Hypothalamus (tissue), 51 donors: ENCODE measurements at regions not wholly inside any gene's neighbourhood (a gene's known extent, or its start where the extent isn't known, plus 50 kb on each side); places are given as distances from the start of the nearest gene placed in this dataset.

Experiments used
- DNase-seq, 51 donors: peaks; one replicate each; lab custom pipeline; 2025; lab: John Stamatoyannopoulos, UW

DNA sequence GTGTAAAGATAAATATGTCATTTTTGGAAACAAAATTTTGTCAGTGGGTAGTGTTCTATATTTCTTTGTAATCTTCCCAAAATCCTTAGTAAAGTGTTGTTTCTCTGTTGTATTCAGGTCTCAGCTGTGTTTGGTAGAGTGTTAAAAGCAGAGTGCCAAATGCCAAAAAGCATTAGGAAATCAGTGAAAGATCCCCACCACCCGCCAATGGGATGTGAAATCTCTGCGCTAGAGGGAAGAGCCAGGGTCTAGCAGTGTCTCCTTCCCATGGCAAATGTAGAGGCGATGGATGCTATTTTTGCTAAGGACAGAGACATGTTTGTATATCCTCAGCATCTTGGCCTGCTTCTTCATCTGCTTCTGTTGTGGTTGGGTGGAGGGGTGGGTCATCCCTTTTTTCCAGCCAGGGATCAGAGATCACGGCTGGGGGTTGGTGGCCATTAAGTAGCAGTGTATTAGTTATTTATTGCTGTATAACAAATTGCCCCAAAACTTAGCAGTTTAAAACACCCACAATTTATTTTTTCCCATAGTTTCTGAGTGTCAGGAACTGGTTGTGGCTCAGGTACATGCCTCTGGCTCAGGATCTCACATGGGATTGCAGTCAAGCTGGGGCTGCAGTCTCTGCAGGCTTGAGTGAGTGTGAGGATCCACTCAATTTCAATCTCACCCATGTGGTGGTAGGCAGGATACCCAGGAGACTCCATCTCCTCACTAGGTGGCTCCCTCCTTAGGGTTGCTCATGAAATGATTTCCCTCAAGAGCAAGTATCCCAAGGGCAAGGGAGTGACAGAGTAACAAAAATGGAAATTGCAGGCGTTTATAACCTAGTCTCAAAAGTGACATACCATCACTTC, 211.9 kb downstream of the MYCN start:
- no peak for DNase-seq

DNA sequence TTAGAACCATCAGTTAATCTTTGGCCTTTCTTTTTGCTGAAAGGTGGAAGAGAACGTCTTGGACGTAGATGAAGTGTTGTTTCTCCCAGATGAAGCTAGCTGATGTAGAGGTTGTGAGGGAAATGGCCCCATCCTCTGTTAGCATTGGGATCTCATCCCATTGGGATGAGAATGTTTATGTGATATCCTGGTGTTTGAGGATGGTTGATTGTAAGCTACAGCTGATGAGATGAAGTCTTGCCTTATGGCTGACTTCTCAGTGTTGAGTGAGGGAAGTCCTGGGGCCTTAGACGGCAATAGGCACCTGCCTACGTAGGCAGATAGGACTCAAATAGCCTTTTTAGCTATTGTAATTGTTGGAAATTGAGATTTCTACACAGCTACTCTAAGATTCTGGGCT, 211.3 kb downstream of the MYCN start:
- no peak for DNase-seq

DNA sequence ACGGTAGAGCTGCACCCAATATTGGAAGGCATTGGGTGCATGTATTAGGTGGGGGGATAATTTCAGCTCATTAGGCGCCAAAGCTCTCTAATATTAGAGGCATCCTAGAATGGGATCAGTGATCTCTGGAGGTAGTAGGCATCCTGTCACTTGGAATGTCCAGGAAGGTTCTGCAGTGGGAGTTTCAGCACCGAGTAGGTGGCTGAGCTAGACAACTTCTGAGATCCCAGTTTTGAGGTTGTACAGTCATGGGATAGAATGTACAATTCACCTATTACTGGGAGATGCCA, 210.9 kb downstream of the MYCN start:
- DNase-seq, result no peak

DNA sequence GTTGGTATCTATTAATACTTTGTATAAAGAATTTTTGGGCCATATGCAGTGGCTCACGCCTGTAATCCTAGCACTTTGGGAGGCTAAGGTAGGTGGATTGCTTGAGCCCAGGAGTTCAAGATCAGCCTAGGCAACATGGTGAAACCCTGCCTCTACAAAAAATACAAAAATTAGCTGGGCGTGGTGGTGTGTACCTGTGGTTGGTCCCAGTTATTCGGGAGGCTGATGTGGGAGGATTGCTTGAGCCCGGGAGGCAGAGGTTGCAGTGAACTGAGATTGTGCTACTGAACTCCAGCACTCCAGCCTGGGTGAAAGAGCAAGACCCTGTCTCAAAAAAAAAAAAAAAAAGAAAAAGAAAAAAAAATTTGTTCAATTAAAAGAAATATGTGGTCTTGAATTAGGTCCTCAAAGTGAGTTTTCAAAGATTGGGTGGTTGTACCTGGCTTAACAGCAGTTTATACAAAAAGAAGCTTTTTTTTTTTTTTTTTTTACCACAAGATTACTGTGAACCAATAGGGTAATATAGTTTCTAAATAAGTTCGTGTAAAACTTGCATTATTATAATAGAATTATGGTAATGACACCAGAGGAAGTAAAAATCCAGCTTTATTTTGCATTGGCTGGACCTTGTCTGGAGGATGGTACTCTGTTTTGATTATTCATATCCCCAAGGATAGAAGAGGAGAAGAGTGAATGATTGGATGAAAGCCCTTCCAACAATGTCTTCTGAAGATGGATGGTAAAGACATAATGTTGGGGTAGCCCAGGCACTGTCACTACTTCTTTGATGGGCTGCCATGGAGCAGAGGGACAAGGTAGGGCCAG, 210.3 kb downstream of the MYCN start:
- DNase-seq, result no peak

DNA sequence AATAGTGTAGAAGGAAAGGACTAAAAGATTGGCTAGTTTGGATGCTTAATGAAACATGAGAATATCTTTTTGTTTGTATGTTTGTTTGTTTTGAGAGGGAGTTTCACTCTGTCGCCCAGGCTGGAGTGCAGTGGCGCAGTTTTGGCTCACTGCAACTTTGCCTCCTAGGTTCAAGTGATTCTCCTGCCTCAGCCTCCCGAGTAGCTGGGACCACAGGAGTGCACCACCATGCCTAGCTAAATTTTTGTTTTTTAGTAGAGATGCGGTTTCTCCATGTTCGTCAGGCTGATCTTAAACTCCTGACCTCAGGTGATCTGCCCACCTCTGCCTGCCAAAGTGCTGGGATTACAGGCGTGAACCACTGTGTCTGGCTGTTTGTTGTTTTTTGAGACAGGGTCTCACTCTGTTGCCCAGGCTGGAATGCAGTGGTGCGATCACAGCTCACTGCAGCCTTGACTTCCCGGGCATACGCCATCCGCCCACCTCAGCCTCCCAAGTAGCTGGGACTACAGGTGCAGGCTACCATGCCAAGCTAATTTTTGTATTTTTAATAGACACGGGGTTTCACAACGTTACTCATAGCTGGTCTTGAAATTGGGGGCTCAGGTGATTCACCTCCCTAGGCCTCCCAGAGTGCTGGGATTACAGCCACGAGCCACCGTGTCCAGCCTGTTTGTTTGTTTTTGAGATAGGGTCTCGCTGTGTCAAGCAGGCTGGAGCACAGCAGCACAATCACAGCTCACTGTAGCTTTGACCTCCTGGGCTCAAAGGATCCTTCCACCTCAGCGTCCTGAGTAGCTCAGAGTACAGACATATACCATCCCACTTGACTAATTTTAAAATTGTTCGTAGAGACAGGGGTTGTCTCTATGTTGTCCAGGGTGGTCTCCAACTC, 209.2 kb downstream of the MYCN start:
- DNase-seq, result no peak

DNA sequence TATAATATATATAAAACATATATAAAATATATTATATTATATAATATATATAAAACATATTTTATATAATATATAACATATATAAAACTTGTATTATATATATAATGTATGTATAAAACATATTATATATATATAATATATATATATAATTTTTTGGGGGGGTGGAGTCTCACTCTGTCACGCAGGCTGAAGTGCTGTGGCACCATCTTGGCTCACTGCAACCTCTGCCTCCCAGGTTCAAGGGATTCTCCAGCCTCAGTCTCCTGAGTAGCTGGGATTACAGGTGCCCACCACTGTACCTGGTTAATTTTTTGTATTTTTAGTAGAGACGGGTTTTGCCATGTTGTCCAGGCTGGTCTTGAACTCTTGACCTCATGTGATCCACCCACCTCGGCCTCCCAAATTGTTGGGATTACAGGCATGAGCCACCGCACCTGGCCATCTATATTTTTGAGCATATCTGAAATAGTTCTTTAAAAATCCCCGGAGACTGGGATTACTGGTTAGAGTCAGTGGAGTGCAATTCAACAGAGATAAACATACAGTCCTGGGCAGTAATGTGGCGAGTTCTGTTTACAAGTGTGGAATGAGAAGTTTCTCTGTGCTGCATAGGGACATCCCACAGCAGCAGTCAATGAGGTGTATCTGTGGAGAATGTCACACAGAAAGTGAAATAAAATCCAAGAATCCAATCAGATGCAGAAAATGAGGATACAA, 208.4 kb downstream of the MYCN start:
- DNase-seq, result no peak

DNA sequence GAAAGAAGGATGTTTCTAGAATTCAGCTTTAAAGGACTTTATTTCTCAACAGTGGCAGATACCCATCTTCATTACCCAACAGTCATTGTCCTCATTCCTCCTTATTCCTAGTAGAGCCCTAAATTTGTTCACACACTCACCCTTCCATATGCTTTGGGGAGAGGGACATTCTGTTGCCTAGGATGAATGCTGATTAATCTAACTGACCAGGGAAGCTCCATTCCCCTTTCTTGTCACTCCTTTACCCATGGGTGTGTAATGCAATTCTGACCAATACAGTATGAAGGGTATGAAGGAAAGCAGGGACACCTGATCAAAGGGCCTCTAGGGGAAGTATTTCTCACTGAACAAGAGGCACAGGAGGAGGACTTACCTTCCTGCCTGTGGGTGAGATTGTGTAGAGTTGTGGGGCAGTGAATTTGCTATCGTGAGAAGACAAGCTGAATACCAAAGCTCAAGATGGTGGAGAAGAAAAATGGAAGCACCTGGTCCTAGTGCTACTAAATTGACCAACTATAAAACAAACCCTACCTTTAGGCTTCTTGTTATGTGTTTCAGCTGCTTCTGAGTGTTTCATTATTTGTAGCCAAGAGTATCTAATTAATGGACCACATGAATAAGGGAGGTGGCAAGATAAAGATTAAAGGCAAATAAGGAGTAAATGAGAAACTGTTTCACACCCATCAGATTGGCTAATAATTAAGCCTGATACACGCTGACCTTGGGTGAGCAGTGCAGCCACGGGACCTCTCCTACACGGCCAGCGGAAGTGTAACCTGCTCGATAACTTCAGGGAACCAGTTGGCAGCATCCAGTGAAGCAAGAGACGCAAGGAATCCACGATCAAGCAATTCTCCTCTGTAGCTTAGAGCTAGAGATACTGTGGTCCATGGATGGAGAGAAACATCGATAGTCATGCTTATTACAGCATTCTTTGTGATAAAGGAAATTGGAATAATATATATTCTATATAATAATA, 202.3 kb downstream of the MYCN start:
- DNase-seq, result no peak

DNA sequence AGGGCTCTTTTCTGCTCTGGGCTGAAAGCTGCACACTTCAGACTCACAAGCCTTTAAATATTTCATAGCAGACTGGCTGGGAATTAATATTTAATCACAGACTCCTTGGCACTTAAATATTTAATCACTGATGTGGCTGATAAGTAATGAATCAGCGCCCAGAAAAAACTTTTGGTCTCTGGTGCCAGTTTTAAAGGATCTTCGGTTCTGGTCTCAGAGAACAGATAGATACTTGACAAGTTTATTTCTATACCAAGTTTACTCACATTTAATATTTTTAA, 201.2 kb downstream of the MYCN start:
- no peak for DNase-seq

DNA sequence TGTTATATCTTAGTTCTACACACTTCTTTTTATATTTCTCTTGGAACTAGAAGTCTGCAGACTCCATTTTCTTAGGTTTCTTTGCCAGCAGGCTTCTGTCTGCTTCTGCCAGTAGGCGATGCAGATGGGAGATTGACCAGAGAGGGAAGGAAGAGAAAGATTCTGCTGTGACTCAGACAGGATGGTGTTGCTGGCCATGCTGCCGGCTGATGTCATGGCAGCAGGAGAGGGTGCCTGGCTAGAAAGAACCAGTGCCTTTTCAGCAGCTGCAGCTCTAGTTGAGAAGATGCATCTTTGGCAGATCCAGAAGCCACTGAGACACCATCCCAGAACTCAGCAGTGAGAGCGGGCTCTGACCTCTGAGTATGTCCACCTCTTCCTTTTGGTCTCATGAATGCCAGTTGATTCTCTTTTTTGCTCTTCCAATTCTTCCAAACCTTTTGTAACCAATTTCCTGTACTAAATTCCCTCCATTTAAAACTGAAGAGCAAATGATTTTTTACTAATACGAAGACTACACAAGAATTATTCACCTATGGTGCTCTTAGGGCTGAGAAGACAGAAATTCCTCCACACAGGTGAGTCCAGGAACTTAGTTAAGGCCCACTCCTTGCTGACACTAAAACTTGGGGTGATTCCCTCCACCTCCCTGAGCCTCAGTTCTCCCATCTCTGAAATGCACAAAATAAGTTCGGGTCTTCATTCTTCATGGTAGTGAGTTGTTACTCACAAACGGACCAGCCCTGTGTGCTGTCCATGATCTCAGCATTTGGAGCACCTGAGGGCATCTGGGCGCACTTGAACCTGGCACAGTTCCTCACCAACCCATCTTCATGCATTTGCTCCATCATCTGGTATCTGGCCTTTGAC, 200.7 kb downstream of the MYCN start:
- no peak for DNase-seq

DNA sequence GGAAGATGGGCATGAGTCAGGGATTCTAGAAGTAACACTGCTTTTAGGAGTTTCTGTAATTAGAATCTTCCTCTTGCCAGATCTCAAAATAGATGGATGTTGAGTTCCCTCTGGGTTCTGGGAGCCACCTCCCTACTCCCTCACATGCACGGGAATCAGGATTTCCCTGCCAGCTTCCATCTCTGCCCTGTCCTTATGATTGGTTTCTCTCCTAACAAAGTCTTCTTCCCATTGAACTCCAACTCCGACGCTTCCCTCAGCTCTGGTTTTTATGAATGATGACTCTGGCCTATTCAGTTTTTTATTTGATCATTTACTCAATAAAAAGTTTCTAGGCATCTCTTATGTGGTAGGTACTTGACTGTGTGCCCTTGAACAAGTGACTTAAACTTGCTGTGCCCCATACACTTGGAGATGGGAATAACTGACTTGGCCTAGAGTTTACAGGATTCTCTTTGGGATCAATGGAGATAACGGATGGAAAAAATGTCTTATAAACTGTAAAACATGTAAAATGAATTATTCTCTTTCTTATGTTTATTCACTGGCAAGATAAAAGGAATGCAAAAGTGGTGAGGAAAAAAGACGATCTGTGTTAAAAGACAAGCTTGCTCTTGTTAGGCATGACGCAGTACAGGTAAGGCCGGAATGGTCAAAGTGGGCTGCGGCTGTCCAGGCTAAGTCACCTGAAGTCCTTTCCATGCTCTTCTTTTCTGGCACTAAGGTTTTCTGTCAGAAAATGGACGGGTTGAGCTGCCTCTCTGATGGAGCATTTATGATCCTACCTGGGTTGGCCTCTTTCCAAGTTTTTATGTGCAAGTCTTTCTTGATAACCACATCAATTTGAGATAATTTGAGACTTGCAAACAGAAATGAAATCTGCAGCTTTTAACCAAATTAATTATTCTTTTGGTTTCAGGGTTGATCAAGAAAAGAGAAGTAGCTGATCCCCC, 199.6 kb downstream of the MYCN start:
- DNase-seq, result no peak

DNA sequence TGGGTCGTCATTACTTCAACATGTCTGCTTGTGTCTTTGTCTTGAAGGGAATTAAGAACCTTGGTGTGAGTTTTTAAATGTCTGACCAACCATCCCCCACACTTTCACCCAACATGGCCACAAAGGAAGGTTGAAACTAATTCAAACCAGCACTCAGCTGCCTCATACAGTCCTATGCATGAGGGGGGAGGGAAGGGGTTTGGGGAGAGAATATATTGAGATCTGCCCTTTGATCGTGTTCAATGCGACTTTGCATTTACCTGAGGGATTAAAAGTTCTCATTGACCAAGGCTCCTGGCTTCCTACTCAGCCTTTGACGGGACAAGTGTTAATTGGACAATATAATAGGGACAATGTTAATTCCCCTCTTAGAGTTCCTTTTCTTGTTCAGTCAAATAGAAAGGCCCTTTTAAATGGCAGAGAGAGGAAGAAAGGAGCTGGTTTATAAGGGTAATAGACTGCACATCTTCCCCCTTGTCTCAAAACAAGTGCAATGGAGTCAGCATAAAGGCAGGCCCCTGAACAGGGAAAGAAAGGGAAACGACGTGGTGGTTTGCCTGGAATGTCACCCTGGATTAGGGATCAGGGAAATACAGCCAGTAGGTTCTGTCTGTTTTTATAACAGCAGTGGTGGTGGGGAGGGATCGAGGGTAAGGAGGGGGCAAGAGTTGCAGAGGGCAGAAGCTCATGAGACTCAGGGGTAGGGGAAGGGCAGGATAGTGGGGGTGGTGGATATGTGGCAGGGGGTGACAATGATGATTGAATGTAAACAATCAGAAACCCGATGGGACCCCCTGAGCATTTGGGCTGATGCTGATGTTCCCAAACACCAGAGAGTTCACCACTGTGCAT, 198.7 kb downstream of the MYCN start:
- no peak for DNase-seq

DNA sequence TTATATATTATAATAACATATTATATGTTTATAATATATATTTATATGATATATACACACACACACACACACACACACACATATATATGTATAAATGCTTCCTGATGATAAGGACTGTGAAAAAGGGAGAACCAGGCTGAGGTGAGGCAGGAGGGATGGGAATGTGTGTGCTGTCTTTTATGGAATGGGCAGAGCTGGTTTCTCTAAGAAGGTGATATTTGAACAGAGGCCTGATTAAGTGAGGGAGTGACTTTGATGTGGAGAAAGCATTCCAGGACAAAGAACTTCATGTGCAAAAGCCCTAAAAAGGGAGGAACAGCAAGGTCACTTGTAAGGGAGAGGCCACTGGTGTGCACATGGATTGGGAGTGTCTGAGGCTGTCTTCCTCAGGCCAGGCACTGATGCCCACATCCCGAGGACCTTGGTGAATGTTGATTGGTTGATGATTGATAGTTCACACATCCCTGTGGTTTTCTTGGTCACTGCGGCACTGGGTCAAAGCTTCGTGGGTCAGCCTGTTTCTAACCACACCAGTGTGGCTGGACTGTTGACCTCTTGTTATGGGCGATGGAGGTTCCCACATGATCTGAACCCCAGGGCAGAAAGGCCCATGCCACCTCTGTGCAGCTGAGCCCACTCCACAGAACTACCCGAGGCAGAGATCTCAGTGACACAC, 196.9 kb downstream of the MYCN start:
- no peak for DNase-seq

DNA sequence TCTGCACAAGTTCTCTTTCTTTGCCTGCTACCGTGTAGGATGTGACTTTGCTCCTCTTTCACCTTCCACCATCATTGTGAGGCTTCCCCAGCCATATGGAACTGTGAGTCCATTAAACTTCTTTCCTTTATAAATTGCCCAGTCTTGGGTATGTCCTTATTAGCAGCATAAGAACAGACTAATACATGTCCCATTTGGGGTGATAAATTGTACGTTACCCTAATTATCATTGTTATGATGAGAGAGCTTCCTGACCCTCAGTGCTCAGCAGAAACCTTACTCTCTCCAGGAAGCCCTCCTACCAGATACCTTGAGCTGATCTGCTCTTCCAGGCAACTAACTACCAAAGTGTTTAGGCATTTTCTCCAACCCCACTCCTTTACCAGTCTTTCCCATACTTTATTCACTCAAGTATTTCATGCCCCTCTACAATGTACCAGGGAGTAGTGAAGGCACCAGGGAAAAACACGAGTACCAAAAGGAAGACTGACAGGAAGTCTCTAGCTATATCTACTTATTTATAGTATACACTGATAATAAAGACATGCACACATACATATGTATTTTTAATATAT, 196.2 kb downstream of the MYCN start:
- no peak for DNase-seq

DNA sequence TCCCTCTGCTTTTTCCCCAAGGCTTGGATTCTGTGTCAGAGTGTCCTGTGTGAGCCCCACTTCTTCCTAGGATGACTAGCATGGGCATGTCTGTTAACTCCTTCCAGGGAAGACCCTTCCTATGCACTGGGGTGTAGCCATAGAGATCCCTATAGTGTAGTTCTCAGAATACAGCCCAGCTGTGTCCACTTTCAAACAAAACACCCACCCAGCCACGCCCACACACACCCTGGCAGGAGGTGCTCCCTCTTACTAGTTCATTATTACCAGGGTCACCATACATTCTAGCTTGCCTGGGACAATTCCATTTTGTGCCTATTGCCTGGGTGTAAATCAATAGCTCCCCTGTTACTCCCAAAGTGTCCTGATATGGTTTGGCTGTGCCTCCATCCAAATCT, 195.6 kb downstream of the MYCN start:
- DNase-seq, result no peak

DNA sequence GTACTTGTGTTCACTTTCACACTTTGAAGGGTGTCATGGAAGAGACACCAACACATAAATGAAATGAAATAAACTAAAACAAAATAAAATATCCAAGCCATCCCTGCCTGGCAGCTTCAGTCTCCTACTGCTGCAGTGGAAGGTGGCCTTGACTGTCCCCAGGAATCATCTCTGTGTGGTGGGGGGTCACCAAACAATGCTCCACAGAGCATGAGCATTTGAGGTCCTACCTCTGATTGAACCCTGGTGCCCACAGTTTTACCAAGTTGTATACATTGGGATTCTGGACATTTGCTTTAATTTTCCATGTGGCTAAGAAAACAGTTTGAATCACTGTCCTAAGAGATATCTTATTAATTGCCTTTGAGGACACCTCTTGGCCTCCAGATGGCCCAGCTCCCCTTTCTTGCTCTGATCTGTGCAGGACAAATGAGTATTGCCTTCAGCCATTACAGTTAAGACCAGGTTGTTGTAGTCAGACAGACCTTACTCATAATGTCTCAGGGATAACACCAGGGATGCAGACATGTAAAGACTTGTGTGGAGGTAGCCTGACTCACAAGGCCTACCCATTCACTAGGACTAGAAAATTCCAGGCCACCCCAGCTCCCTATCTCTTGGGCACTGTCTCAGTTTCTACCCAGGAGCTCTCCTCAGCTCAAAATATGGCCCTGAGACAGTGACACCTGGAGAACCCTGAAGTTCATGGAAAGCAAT, 195.0 kb downstream of the MYCN start:
- DNase-seq, result no peak
